Epithelial cell of esophagus (primary cell): ENCODE measurements at regions not wholly inside any gene's neighbourhood (a gene's known extent, or its start where the extent isn't known, plus 50 kb on each side); places are given as distances from the start of the nearest gene placed in this dataset.
A peak's percentile ranks its signal among the peaks of the same experiment; 100 is the strongest.

Source experiments
- DNase-seq: peaks from one replicate; pipeline ENCODE4 v3.0.0; 2010; ENCODE audit warnings: low read depth
- H3K4me3 ChIP-seq: 2 replicates; pipeline ENCODE4 v1.5.1; 2011; ENCODE audit warnings: mild to moderate bottlenecking, low read length, control low read depth
- CTCF ChIP-seq: IDR thresholded peaks from 2 replicates; pipeline ENCODE4 v1.5.1; 2011; ENCODE audit warnings: low read depth, mild to moderate bottlenecking, low read length, control low read depth, inconsistent platforms; ENCODE audit not compliant: insufficient read depth; ENCODE audit errors: missing control alignments

GRCh38 chr18:25563816-25564683, 212.1 kb upstream of the ZNF521 start:
- TF ChIP-seq CTCF = no peak
- H3K4me3 ChIP-seq = no peak overlapping the region
- no peak for DNase-seq

DNA sequence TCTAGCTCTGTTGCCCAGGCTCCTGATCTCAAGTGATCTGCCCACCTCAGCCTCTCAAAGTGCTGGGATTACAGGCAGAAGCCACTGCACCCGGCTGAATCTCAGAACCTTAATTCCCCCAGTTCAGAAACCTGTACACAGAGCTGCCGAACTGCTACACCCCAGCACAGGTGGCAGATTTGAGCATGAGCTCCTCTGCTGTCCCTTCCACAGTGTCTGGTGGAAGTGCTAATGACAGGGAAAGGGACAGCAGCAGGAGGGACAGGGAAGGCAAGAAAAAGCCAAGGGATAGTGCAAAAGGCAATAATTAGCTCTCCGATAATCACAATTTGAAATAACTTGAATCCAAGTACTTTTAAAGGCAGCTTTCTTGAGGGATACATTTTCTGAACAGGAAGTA, 211.4 kb upstream of the ZNF521 start:
- no peak for TF ChIP-seq CTCF
- DNase-seq = no peak
- no peak overlapping the region for H3K4me3 ChIP-seq

DNA sequence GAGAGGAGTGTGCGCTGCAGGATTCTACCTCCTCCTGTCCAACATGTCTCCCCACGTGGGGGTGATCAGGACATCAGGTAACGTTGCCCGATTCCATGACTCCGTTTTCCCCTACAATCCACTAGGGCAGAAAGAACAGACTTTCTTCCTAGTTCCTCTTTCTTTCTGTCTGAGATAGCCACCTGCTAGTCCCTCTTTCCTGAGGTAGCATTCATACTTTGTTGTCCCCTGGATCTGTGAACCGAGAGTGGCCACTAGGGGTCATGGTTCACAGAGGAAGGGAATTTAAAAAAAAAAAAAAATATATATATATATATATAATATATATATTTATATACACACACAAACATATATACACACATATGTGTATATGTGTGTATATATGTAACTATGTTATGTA, 210.0 kb upstream of the ZNF521 start:
- TF ChIP-seq CTCF = no peak
- no peak overlapping the region for H3K4me3 ChIP-seq
- no peak for DNase-seq

GRCh38 chr18:25560369-25560768, 208.4 kb upstream of the ZNF521 start:
- H3K4me3 ChIP-seq = no peak overlapping the region
- DNase-seq = peak; percentile 8
- TF ChIP-seq CTCF = no peak

DNA sequence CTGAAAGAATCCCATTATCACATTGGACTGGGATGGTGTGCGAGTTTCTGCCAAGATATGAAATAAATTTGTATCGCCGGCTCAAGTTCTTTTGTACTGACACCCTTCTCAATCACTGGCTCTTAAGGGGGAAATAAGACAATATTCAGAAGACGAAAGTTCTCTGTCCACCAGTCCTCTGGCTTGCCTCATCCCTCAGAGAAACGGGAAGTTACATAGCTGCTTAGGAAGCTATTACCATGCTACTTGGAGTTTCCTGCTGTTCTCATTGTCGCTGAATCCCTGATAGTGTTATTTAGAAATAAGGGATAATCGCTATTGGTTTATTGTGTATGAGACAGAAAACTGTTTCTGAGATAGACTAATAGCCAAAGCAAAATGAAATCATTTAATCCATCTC, 205.0 kb upstream of the ZNF521 start:
- no peak for TF ChIP-seq CTCF
- no peak overlapping the region for H3K4me3 ChIP-seq
- no peak for DNase-seq

DNA sequence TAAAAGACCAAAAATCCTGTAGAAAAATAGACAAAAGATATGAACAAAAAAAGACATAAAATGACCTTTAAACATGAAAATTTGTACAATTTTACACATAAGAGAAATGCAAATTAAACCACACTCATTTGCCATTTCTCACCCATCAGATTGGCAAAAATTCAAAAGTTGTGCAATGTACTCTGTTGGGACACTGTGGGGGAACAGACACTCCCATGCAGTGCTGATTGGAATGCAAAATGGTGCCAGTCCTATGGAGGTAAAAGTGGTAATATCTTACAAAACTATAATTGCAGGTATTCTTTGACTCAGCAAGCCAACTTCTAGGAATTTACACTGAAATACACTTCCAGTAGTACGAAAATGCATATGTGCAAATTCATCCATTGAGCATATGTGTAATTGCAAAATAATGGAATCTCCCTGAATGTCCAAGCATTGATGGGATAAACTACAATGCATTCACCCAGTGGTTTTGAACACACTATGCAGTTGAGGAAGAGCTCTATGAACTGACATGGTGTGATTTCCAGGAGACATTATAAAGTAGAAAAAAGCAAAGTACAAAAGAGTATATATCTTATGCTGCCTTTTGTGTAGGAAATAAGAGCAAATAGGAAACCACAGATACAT, 201.8 kb upstream of the ZNF521 start:
- TF ChIP-seq CTCF = no peak
- no peak overlapping the region for H3K4me3 ChIP-seq
- DNase-seq = no peak
